HG03520 (cell line): ENCODE measurements at regions not wholly inside any gene's neighbourhood (a gene's known extent, or its start where the extent isn't known, plus 50 kb on each side); places are given as distances from the start of the nearest gene placed in this dataset.

Experiments
- ATAC-seq: cut with Tn5 transposase; IDR thresholded peaks from one replicate; pipeline ENCODE4 v1.9.1; 2021; ENCODE audit warnings: mild to moderate bottlenecking, moderate library complexity; ENCODE audit not compliant: unreplicated experiment

DNA sequence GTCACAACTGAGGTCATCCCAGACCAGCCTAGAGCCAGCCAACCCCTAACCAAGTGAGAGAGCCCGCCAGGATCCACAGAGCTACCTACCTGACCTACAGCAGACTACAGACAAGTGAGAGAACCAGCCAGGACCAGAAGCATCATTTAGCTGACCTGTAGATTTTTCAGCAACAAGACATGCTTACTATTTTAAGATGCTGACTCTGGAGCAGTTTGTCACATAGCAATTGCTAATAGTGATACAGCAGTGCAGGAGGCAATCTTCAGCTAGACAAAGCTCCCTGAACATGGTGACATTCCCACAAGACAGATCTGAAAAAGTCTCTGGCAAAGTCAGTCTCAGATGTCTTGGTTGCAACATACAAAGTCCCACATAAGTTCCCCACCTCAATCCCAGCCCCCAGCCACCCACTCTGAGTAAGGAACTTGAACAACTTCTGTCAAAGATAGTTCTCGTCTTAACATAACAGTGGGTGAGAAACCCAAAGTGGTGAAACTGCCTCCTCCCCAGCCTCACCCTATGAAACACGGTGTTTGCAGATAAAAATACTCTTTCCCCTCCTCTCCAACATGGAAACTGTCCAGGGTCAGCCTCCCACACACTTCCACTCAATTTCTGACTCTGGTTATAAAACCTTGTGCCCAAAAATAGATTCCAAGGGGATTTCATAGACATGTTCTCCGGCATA lies 120.3 kb upstream of the SLC6A11 start:
- ATAC-seq = no peak

DNA sequence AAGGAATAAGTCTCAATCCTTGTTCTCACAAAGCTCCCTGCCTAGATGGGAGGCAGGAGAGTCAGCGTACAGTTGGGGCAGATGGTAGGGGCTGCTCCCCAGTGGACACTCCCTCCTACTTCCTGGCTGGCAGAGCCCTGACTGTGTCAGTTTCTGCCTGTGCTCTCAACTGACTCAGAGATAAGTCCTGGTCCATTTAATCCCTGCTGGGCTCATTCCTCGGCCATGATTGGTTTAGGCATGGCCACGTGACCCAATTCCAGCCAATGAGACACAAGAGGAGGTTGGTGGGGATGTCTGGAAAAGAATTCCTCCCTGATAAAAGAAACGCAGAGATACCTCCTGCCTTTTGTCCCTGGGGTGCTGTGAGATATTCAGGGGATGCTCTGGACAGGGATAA lies 118.1 kb upstream of the SLC6A11 start:
- ATAC-seq = no peak

DNA sequence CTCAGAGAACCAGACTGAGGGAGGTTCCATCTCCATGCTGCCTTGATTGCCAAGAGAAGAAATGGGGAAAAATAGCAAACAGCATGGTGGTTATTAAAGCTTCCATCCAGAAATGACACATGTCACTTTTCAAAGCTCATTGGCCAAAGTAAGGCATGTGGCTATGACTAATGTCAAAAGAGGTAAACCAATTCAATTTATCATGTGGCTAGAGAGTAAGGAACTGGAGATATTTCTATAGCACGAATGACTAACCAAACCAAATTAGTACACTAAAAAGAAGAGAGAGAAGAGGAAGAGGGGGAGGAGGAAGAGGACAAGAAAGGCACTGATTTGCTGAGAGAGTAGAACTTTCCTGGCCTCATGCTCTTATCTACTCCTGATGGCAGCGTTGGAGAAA lies 115.2 kb upstream of the SLC6A11 start:
- ATAC-seq = no peak

DNA sequence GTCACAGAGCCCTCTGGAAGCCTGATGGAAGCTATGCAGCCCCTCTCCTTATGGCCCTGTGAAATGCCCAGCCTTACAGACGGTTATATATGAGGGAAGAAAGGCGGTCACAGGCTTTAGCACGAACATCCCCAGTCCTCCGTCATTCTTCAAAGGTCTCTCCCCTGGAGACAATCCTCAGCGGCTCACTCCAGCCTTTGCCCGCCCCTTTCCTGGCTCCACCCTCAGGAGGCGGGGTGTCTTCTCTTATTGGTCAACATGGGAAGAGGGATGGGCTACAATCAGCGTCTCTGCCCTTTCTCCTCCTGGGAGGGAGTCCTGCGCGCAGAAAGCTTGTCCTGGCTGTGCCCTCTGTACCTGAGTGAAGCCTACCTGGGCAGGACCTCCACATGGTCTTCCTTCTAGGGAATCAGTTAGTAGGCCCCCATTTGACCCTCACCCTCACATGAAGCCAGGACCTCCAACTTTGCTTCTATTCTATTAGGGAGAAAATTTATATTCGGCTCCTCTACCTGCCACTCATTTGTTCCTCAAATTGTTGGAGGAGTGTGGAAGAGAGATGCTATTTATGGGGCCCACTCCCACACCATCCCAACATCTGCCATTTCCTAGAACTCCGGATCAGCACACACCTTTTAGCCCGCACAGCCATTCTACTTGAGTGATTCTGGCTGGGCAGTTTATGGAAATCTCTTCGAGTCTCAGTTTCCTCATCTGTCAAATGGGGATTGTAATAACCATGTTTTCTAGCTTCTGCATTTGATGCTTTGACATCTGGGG lies 112.9 kb upstream of the SLC6A11 start:
- no peak for ATAC-seq

DNA sequence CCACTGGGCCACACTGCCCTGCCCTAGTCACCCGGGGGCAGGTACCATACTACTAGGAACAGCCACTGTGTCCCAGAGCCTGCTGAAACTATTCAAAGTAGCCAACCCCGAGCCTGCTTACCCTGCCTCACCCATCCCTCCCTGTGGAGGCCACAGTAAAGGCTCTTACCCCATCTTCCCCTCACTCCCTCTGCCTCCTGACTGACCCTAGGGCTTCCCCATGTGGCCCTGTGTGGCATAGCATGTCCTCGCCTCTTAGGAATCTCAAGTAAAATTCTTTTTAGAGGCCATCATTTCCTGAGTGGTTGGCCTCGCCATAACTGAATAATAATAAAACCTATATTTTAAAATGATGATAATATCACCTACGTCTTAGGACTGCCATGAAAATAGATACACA lies 112.2 kb upstream of the SLC6A11 start:
- no peak for ATAC-seq

DNA sequence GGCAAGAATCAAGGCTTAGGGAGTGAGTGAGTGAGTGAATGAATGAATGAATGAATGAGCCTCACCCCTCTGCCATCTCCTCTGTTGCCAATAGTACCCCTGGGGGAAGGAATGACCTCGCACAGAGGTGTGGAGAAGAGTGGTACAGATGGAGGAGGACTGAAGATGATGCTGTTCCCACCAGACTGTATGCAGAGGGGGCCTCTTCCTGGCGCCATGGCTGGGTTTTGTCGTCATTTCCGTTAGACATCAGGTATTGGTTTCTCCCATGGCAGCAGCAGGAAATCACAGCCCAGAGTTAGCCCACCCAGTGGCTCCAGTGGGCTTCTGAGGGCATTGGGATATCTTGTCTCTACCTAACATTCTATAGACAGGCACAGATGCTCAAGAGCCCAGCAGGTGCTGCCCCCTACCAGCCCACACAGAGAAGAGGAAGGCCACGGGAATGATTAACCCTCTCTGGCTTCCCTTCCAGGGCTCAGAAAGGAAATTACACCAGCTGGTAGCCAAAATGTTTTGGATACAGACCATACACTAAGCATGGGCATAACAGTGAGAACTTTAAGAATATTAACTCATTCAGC lies 109.8 kb upstream of the SLC6A11 start:
- no peak for ATAC-seq

DNA sequence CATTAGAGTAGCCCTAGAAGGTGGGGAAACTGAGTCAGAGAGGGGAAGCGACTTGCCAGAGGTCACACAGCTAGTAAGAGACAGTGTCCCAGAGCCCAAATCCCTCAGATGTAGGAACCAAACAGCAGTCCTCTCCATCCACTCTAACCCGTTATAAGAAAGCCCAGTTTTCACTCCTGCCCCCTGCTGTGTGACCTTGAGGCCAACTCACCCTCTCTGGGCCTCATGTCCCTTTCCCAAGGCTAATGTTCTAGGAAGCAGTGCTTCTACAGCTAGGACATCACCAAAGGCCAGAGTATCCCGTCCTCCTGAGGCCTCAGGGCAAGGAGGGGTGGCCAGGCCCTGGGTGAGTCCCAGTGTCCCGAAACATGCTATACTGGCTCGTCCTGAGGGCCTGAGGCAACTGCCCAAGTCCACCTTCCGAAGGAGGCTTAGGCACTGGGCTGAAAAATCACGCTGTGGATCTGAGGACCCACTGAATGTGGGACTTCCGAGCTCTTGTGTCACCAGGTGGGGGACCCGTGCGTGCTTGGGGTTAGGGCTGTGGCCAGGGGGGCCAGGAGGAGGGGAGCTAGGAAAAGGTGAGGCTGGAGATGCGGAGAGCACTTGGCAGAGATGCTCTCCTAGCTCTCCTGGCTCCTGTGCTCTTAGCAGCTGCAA lies 109.2 kb upstream of the SLC6A11 start:
- ATAC-seq = no peak

DNA sequence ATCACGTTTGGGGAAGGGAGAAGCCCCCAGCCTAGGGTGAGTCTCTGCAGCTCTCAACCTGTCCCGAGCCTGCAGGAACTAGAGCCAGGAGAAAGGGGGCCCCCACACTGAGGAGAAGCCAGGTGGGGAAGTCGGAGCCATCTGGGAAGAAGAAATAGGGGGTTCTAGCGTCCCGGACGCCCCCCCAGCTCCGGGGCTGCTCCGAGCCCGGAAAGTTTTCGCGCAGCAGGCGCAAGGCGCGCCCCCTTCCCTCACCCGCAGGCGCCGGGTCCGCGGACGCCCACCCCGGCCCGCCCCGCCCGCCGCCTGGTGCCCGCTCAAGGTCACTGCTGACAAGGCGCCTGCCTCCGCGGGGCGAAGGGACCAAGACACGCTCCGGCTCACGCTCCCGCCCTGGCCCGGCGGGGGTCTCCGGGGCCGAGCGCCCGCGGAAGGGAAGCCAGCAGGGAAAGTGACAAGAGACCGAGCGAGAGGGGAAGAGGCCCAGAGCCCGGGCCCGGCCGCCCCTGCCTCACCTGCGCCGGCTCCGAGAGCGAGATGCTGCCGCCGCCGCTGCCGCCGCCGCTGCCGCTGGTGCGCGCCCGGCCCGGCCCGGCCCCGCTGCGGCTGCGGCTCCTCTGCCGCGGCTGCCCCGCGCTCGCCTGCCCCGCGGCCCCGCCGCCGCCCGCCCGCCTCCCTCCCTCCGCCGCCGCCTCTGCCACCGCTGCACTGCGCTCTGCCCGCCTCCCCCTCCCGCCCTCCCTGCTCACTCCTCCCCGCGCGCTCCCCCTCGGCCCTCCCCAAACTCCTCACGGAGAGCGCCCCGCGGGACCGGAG lies 108.4 kb upstream of the SLC6A11 start:
- no peak for ATAC-seq

DNA sequence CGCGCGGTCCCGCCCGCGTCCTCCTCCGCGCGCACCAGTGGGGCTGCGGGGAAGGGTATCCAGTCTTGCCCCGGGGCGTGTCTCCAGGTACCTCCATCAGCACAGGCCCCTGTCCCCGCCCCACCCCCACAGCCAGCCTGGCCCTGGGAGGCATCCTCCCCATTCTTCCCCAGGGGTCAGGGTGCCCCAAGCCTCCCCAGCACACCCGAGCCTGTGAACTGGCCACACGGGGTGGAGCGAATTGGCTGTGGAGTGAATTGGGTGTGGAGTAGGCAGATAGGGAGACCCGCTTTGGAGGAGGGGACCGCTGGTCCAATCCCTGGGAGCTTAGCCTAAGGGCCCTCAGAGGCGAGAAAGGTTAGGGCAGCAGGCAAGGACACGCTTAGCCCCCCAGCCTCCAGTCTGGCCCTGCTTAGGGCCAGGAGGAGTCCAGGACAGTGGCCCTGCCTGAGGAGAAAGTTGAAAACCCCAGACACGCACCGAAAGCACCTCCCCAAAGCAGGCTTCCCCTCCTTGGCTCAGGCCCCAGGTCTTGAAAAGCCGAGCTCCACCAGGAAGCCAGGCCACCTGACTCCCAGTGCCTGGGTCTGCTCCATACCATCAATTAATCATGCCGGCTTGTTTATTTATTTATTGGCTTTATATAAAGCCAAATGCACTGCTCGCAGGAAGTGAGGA lies 107.7 kb upstream of the SLC6A11 start:
- no peak for ATAC-seq

DNA sequence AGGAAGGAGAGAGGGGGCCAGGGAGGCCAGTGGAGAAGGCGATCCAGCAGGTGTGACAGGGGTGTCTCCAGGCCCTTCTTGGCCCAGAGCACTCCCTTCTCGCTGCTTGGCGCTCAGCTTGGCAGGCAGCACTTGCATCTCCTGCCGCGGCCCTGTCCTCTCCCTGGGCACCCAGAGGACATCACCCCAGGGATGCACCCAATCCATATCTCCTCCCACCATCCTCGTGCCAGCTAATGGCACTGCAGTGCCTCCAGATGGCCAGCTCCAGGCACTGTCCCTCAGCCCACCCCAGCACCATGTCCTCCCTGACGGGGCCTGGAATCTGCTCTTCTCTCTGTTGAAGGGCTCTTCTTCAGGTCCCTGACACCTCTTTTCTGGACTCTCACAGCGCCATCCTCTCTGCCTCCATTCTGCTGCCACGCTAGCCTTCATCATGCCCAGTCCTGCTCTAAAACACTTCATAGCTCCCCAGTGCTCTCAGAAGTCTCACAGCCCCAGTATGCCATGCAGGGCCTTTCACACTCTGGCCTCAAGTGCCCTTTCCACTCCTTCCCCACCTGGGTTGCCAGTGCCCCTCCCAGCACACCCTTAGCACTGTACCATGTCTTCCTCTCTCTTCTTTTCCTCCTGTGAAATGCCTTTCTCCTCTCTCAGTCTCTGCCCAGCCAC lies 106.8 kb upstream of the SLC6A11 start:
- no peak for ATAC-seq

DNA sequence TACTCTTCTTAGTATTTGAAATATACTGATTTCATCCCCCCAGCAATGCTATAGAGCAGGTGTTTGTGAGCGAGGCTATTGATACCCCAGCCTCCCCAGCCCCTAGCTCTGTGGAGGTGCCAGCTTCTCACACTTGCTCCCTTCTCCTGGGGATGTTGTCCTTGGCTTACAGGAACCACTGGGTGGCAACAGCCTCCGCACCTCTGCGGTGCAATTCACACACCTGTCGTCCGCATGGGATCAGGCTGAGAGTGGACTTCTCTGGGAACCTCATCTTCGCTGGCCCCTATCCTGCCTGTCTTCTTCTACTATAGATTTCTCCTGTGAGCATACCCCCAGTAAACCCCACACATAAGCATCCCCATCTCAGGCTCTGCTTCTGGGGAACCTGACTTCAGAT lies 103.9 kb upstream of the SLC6A11 start:
- ATAC-seq = no peak

DNA sequence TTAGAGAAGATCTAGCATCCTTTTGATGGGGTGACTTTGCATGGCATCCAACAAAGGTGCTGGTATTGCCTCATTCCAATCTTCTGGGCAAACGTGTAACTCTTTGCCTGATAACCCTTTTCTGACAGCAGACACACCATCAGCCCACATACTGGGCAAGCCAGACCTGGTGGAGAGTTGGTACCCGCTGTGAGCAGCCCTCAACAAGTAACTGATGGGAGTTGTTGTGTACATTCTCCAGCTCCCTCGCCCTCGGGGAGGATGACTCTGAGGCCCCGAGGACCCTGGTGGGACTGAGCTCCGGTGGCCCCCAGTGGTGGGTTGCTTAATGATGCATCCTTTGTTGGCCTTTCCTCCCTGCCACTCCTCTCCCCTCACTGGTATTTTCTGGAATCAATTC lies 102.4 kb upstream of the SLC6A11 start:
- no peak for ATAC-seq

DNA sequence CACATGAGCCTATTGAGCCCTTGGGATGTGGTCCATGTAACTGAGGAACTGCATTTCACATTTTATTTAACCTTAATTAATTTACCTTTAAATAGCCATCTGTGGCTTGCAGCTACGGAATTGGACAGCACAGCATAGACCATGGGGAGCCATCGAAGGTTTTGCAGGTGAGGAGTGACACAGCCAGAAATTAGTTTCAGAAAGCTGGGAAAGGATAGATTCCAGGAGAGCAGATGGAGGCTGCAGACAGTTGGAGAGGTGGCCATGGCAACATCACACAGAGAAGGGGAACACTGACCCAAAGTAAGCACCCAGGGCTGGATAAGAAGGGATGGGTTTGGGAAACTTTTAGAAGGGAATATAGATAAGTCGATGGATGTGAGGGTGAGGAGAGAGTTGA lies 100.1 kb upstream of the SLC6A11 start:
- ATAC-seq = no peak

DNA sequence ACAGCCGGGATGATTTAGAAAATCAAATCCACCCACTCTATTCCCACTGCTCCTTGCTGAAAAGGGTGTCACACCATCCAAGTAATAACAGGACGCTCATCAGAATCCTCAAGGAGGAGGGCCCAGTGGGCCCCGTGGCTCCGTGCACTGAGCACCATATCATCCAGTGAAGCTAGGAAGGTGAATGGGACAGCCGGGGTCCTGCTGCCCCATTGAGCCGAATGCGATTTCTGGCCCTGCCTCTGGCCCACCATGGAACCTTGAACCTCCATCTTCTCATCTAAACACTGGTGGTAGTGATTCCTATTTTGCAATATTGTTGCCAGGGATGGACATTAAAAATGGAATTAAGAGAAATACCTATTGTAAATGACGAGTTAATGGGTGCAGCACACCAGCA lies 99.1 kb upstream of the SLC6A11 start:
- no peak for ATAC-seq

DNA sequence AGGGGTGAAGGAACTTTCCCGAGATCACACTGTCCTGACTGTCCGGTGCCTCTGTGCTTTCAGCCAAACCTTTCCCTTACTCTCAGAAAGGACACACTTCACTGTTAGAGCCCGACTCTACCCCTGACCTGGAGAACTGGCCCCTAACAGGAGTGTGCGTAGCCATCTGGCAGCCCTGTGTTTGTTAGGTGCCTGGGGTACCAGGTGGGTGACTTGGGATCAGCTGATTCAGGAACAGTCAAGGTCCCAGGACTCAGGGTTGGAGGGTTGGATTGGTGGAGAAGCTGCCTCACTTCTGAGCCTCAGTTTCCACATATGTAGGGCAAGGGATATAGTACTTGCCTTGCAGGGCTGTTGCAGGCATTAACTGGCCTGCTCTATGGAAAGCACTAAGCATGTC lies 98.3 kb upstream of the SLC6A11 start:
- no peak for ATAC-seq

DNA sequence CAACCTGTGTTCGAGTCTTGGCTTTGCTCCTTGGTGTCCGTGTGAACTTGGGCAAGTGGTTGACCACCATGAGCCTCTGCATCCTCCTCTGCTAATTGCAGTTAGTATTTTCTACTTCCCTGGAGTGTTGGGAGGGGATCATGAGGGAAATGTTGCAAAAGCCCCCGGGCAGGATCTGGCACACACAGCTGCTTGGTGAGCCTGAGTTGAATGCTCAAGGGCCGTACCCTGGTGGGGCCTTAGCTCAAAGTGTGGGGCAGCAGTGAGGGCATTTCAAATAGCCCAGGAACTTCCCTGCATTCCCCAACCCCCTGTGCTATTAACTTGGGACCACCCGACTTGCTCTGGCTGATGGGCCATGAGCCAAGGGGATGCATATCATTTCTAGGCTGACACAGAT lies 94.9 kb upstream of the SLC6A11 start:
- no peak for ATAC-seq

DNA sequence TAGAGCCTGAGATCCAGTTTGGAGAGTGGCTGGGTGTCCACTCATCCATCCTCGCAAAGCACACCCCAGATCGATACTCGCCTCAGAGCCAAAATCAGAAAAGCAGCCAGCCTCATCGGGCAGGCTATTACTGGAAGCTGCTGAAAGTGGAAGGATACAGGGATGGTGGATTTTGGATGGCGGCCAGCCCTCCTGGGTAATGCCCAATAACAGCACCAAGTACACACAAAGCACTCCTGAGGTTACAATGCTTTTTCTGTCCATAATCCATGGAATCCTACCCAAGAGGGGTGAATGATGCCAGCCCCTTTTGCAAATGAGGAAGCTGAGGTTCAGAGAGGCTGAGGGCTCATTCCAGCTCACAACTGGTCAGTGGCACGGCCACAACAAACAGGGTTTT lies 93.1 kb upstream of the SLC6A11 start:
- no peak for ATAC-seq

DNA sequence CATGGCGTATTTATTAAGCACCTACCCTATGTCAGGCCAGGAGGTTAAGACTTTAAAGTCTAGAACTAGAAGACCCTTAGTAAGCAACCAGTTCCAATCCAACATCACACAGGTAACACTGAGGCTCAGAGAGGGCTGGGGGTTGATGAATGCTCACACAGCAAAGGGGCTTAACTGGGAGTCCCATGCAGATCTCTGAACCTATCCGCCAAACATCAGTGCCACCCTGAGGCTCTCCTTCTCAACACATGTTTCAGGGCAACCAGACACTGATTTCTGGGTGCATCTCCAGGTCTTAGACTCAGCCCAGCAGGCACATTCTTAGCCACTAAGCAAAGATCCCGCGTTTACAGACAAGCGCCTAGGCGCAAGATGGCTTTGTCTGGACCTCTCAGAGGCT lies 92.0 kb upstream of the SLC6A11 start:
- no peak for ATAC-seq

DNA sequence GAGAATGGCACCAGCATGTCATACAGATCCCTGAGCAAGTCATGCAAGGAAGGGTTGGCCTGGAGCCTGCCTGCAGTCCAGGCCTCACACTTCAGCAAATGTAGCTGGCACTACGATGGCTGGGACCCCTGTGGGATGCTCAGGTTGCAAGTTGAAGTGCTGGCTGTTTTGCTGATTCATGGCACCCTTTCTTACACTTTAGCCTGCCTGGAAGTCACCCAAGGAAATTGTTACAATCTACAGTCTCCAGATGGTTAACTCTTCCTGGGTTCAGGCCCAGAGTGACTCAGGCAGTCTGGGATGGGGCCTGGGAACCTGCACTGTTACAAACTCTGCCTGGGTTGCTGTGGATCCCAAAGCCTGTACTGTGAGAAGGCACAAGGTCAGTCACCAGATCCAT lies 91.0 kb upstream of the SLC6A11 start:
- no peak for ATAC-seq

DNA sequence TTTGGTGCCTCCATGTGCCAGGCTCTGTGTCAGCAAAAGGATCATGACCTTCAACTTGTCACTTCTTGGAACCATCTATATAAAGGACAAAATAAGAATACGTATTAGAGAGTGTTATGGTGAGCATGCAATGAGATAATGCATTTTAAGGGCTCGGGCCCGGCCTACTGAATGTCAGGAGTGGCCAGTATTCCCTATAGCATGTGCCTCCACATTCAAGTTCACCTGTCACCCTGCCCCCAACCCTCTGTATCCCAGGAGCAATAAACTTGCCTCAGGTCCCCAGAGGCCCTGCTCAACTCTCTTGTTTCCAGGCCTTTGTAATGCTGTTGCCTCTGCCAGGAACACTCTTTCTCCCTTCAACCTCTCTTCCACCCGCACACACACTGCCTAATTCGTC lies 90.2 kb upstream of the SLC6A11 start:
- no peak for ATAC-seq
